D341Med (cell line): ENCODE measurements at regions not wholly inside any gene's neighbourhood (a gene's known extent, or its start where the extent isn't known, plus 50 kb on each side); places are given as distances from the start of the nearest gene placed in this dataset.

Experiments
- DNase-seq: peaks from one replicate; pipeline ENCODE4 v3.0.0; 2012; ENCODE audit warnings: low spot score

DNA sequence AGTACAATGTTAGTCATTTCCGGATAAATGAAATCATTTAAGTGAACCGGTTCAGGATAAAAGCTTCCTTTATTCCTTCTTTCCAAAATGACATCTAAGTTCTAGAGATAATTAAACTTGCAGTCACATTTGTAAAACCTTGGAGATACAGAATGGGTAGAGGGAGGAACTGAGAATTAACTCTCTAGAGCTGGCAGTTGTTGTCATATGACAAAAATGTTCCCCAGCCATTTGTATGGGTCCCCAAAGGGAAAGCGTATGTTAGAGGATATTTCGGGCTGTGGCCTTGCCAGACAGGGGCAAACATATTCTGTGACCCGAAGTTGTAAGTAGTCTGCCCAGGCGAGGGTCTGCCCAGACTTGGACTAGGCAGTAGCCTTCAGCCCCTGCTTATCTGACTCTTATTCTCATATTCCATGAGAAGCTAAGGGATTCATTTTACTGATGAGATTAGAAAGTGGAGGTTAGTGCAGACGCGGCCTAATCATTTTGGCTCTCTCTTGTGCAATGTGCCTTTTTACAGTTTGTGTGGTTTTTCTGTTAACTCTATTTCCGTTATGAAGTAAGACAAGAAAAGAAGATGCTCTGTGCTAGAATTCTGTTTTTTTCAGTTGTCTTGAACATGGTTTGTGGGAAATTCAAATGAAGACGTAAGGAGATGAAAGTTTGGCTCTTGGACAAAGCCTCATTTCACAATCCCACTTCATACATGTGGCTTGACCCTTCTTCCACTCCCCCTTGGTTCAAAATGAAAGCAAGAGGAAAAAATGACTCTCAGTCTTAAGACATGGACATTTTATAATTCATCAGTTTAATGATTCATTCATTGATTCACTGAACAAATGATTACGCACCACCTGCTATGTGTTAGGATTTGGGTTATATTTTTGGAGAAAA, 2394.2 kb upstream of the AGA start:
- DNase-seq: no peak

DNA sequence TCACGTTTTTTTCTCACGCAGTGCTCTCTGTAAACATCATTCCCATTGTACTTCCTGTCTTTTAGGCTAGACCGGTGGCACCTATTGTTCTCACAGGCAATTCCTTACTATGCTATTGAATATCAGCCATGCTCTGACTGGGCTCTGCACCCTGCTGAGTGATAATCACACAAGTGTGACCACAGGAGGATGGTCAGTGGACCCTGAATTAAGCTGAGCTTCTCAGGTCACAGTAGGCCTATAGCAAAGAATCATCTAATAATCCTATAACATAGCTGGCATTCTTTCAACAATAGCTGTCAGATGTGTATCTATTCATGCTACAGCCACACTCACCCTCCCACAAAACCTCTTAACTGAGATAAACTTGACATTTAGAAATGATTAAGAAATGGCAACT, 2399.8 kb upstream of the TENM3 start:
- no peak for DNase-seq

DNA sequence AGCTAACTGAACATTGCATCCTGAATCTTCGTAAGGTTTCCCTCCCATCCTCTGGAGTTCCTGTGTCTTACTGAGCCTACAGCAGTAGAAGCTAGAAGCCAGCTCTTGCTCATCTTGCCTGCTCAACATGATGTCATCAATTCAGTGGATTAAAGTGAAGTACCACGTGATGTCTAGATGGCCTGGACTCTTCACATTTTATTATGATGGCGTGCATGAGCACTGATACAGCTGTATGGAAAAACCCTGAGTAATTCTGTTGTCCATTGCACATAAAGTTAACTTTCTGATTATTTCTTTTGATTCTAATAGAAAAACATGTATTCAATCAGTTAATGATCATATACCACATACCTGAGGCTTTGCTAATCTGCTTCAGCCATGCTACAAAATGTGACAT, 2387.7 kb upstream of the TENM3 start:
- no peak for DNase-seq

DNA sequence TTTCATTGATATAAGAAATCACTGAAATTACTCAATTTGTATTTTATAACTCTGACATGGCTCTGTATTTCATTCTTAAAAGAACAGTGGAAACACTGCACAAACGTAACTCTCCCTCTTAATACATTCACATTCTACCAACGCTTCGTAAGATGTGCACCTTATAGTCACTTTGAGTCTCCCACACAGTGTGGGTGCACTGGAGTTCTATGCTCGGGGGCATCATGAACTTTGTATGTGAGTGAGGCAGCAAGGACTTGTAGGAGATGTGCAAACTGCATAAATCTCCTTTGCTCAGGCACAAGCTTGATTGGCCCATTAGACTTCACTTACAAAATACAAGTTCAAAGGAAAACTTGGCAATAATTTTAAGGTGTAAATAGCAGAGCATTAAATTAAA, 2385.0 kb upstream of the TENM3 start:
- no peak for DNase-seq

DNA sequence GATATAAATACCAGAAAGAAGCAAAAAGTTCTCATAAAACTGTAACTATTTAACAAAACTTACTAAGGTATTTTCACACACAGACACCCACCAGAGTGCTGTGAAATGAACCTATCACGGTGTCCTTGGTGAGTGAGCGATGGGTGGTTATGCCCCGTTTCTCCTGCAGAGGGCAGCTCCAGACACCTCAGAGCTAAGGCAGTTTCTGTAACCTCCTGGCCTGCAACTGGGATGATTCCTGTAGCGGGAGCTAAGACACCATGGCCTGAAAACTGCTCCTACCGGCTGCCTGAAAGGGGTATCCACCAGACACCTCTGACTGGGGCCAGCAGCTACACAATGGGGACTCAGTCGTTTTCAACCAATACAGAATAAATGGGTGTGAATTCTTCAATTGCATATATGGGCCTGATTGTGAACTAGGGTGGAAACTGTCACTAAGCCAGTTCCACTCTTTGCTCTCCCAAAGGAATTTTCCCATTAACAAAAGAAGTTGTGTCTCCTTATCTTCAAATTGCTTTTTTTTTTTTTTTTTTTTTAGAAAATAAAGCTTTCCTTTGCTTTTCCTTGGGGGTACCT, 2375.8 kb upstream of the TENM3 start:
- DNase-seq: peak; percentile 82

DNA sequence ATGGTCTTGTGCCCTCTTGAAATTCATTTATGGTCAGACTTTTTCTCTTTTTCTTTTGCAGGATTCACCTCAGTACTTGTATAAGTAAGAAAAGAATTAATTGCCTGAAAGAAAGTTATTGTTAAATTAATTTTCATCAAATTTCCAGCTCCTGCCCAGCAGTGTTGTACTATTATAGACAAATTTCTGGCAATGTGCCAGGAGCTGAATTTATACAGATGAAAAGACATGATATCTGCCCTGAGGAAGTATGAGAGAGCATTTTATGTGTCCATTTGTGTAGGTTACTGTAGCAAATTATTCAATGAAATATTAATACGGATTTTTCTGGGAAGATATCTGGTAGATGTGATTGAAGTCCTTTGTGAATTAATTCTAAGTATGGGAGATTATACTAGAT, 2371.5 kb upstream of the TENM3 start:
- DNase-seq: no peak

DNA sequence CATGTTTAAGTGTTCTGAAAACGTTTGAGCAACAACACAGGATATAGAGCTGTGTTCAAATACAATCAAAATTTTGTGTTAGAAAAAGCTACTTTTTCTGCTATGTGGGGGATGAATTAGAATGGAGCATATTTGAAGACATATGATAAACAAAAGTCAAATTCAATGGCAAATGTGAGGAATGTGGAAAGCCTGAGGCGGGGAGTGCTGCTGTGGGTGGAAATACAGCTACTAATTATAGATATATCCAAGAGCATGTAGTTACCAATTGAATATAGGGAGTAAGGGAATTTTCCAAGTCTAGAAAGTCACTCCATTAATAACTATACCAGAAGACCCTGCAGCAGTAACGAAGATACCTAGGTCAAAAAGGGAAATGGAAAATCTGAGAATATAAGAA, 2370.4 kb upstream of the TENM3 start:
- no peak for DNase-seq

DNA sequence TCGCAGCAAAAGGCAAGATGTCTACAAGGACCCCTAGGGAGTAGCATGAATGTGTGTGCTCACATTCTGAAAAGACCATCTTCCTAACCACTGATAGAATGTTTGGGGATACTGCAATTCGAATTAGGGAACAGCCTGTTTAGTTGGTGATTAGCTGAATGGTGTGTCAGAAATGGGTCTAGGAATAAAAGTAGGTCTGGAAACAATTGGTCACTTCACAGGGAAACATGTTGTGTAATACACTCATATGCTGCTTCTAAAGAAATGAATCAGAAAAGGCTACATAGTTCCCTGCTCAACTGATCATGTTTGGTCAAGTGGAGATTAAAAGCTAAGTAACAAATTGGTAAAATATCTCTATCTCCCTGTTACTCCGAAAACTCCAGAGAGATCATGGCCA, 2362.4 kb upstream of the TENM3 start:
- DNase-seq: no peak

DNA sequence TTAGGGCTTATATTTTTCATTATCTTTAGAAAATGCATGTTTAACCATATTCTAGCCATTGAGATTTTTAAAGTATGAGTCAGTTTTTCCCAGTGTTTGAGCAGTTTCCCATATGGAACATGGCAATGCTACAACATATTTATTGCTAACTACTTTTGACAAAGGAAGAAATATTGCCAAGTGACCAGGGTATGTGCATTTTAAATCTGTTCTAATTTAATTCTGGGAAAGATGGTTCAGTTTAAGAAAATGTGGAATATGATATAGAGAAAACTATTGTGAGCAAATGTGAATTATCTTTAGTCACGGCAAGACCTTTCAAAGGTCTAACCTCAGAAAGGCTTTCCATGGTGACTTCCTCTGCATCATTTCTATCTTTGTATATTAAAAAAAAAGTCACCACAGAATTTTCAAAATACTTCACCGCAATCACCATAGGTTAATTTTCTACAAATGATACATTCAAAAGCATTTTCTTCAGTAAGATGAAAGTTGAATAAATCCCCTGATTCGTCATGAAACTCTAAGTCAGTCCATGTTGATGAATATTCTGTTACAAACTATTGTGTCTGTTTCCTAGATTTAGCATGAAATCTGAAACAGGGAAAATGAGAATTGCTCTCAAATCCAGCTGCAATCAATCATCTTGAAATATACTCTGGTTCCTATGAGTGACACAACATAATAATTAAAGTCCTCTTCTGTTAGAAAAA, 2349.0 kb upstream of the TENM3 start:
- no peak for DNase-seq

DNA sequence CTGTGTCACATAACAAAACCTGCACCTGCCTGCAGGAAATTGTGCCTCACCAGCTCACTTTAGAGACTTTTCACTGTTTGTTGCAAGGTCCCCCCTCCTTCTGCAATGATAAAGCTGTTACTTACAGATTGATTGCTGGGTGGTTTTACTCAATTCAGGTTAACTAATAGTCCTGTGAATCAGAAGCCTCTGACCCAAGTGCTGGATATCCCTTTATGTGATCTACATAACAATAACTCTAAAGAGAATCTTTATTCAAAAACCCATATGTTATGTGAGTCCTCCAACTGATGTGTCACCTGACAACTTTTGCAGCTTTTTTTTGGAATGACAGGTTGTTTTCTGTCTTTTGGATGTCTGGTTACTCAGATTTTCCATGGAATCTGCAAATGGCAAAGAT, 2323.6 kb upstream of the TENM3 start:
- no peak for DNase-seq

DNA sequence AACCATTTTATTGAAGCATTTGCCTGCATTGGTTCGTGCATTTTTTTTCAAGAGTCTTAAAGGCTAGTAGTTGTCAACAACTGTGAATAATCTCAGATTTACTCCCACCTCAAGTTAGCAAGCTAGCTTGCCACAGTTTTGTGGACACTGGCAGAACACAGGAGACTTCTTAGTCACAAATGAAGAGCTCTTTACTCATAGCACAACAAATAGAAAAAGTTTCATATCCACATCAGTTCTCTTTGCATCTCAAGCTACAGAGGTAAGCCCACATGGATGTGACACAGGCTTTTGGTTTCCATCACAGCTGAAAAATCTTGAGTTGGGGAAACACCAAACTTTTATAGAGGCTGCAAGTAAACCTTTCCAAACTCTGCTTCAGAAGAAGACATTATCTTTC, 2315.7 kb upstream of the TENM3 start:
- no peak for DNase-seq

DNA sequence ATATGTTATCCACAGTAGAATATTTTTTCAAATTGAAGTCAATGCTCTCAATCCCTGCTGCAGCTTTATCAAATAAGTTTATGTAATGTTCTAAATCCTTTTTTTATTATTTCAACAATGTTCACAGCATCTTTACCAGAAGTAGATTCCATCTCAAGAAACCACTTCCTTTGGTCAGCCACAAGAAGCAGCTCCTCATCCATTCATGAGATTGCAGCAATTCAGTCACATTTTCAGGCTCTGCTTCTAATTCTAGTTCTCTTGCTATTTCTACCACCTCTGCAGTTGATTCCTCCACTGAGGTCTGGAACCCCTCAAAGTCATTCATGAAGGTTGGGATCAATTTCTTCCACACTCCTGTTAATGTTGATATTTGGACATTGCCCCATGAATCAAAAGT, 2301.3 kb upstream of the TENM3 start:
- no peak for DNase-seq

DNA sequence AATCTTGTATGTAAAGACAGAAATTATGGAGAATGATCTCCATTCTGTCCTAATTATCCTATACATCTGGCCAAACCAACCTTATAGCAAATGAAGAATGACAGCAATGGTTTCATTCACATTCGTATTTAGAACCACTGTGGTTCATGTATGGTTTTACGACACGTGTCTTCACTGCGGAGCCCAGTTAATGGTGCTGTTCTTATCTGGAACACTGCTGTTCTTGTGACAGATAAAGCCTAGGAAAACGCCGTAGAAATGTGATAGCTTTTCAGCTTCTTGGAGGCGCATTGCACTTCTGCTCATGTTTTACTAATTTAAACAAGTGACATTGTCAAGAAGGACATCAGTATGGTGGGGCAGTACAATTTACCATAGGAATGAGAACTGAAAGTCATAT, 2266.4 kb upstream of the TENM3 start:
- DNase-seq: no peak

DNA sequence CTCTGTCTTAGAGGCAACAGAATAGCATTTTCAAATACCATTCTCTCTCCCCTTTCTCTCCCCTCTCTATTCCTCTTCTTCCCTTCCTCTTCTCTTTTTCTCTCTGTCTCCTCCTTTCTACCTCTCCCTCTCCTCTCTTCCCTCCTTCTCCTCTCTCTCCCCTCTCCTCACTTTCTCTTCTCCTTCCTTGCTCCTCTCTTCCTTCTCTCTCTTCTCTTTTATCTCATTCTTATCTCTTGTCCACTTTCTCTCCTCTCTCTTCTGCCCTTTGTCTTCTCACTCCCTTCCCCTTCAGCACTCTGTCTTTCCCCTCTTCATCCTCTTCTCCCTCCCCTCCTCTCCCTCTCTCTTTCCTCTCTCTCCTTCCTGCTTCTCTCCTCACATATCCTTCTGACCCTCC, 2265.8 kb upstream of the TENM3 start:
- no peak for DNase-seq

DNA sequence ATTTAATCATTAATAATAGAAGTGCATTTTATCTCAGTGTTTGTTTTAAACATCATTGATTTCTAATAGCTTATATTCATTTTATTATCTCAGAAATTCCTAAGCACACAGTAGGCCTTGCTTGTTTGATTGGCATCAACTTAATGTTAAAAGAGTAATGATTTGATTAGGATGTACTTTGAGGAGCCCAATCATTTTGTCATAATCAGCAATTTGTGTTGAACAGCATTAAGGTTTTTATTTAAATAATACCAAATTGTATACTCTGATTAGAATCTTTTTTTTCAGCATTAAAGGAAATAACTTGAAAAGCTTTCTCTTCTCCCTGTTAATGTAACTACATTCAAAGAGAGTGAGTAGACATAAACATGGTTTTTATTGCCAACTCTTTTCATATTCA, 2262.0 kb upstream of the TENM3 start:
- DNase-seq: no peak

DNA sequence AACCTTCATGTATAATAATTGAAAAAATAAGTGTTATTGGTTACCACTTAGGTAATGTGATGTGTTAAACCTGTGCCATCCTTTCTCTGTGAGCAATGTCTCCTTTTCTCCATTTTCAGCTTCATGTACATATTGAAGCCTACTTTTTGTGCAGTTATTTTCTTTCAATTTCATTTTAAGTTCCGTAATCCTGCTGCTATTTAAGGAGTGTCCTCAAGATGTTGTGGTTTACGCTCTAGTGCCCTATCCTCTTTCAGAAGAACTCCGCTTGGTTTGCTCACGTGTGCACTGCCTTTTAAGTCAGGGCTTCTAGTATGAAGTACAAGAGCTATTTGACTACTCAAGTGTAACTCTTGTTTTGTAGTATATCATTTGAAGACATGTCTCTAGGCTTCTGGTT, 2253.2 kb upstream of the TENM3 start:
- DNase-seq: no peak

DNA sequence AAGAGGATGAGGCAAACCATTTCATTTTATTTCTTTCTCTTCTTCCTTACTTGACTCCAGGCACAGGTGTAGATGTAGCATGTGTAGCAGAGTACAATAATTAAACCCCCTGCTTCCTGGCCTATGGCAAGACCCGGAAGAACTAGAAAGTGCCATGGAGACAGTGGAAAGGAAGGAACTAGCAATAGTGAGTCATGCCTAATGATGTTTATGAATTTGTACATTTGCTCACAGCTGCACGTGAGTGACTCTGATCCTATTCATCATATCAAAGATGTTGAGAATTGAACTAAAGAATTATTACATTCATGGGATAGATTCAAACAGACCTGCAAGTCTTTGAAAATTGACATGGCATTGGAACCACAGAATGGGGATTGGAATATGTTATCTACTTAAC, 2233.9 kb upstream of the TENM3 start:
- no peak for DNase-seq

DNA sequence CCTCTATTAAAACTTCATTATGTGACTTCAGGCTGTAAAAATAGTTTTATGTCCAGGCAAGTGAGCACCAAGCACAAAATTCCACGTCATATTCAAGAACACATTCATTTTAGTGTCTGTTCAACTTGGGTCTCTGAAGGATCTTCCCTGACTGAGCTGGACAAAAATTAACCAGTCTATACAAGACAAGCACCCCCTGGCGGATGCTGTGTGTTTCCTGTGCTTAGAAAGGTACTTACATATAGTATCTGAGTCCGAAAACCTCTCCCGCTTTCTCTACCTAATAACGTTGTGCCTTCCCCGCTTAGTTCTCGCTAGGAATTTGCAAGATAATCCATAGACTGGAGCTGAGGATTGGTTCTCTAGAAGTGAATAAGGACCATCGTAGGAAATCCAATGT, 2214.5 kb upstream of the TENM3 start:
- DNase-seq: peak; percentile 51

DNA sequence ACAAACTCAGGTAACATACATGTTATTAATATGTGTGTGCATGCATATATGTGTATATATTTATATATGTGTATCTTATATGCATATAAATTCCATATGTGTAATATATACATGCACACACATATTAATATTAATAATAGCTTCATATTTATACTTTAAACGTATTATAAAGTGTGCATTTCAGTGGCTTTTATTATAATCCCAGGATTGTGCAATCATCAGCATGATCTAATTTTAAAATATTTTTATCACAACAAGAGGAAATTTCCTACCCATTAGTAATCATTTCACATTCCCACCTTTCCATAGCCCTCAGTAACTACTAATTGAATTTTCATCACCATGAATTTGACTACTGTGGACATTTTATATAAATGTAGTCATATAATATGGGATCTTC, 2211.9 kb upstream of the TENM3 start:
- DNase-seq: no peak

DNA sequence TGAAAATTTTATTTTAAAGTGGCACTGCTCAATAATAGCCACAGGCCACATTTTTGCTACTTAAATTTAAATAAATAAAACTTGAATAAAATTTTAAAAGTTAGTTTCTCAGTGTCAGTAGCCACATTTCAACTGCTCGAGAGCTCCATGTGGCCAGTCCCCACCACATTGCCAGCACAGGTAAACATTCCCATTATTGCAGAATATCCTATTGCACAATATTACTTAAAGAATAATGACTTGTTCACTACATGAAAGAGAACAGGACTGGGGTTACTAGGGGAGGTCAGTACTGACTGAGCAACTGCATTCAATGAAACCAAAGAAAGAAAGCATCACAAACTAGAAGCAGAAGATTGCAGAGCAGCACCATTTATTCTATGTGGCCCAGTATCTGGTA, 2201.6 kb upstream of the TENM3 start:
- no peak for DNase-seq

DNA sequence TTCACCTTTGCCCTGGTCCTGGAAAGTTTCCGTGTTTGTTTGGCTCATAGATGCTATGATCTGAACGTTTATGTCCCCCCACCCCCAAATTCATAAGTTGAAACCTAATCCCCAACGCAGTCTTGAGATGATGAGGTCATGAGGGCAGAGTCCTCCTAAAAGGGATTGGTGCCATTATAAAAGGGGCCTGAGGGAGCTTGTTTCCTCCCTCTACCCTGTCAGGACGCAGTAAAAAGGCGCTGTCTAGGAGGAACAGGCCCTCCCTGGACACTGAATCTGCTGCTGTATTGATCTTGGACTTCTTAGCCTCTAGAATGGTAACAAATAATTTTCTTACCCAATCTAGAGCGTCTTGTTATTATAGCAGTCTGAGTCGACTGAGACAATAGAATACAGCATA, 2190.6 kb upstream of the TENM3 start:
- DNase-seq: no peak

DNA sequence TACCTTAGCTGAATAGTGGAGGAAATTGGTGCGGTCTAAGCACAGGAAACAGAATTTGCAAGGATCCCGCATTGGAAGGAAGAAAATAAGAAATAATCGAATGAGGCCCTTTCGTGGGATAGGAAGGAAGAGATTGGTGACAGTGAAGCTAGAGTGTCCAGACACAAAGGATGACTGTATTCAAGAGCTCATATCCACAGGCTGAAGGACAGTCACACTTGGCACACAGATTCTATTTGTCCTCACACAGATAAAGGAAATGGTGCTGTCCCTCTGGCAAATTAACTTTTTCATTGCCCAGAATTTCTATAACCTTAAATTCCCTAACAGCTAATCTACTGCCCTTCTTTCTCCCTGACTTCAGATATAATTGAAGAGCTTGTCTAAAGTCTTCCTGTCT, 2188.9 kb upstream of the TENM3 start:
- no peak for DNase-seq

DNA sequence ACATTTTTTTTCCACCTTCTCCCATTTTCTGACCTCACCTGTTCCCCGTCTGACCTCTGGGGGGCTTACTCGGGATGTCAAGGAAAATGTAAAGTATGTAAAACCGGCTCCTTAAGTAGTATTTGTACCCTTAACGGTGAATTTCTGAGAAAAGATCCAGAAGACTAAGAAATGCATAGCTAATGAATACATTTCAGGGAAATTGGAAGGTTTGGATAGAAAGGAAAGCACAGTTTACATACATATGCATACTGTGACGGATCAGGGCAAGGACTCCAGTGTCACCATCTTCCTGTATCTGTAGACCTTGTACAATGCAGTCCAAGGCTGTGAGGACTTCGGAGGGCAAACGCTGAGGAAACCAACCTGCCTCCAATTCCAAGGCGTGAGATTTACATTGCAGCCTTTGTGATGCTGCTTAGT, 2185.9 kb upstream of the TENM3 start:
- DNase-seq: peak; percentile 25
